ENCODE measurements at regions not wholly inside any gene's neighbourhood (a gene's known extent, or its start where the extent isn't known, plus 50 kb on each side); places are given as distances from the start of the nearest gene placed in this dataset.

DNA sequence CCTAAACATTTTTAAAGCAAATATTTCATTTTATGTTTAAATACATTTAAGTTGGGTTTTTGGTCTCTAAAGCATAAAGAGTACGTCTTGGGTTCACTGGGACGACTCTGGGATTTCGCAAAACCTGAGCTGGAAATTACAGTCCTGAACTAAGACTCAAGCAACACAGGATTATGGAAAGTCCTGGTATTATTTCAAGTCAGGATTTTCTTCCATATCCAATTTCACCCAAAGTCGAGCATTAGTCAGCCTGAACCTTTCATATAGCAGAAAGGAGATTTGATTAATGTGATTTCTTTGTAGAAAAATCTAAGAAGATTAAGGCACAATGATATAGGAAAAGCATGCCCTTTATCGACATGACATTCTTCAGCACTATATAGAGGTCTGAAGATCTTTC, 100.0 kb downstream of the MTERF1 start:
- Histone ChIP-seq H3K27me3 (ENCODE audit: insufficient read depth, low read depth, low read length) (no peaks in the 10 kb centered on the region), H3K9ac (ENCODE audit: low read length) (no peak overlapping the region), H3K4me2 (ENCODE audit: low read length) (no peak overlapping the region), H3K4me3 (ENCODE audit: low read length) (no peak overlapping the region), H3K79me2 (replicated peaks; ENCODE audit: insufficient read depth, low read length) (no peaks in the 10 kb centered on the region), H3K9me3 (ENCODE audit: low read length) (no peaks in the 10 kb centered on the region), H4K20me1 (ENCODE audit: insufficient read depth) (no peaks in the 10 kb centered on the region), H3K9me2 (ENCODE audit: insufficient read depth, low read length) (no peaks in the 10 kb centered on the region), H3F3A (ENCODE audit: insufficient read depth, low read length, poor library complexity, severe bottlenecking) (no peaks in the 10 kb centered on the region), H2AFZ (ENCODE audit: low read depth, low read length) (no peak overlapping the region), H3K27ac (ENCODE audit: low read length) (no peak overlapping the region), H3K36me3 (ENCODE audit: insufficient read depth, low read length) (no peaks in the 10 kb centered on the region)
- TF ChIP-seq MXI1 (conservative IDR thresholded peaks at IDR 0.05; ENCODE audit: poor library complexity, severe bottlenecking): no peak

DNA sequence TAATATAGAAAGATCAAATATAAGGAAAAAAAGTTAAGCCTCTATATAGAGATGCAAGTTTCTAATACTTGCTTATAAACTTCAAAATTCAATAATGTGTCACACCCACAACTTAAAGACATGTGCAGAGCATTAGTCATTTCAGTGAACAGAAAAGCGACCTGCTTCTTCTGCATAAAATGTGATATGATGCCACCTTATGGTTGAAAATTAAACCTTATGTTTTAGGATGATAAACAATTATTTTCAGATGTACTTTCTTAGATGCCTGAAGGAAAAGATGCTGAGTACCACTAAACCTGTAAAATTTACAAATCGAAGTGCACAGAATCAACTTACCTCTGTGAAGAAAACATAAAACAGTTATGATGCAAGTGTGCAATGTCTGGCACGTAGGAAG, 96.0 kb downstream of the MTERF1 start:
- H2AFZ ChIP-seq (ENCODE audit: low read depth, low read length): no peak overlapping the region
- H3K9me3 ChIP-seq (ENCODE audit: low read length): no peaks in the 10 kb centered on the region
- no peak overlapping the region for H3K27ac ChIP-seq (ENCODE audit: low read length)
- no peaks in the 10 kb centered on the region for H4K20me1 ChIP-seq (ENCODE audit: insufficient read depth)
- H3K9me2 ChIP-seq (ENCODE audit: insufficient read depth, low read length): no peaks in the 10 kb centered on the region
- no peaks in the 10 kb centered on the region for H3F3A ChIP-seq (ENCODE audit: insufficient read depth, low read length, poor library complexity, severe bottlenecking)
- H3K36me3 ChIP-seq (ENCODE audit: insufficient read depth, low read length): no peaks in the 10 kb centered on the region
- H3K4me3 ChIP-seq (ENCODE audit: low read length): no peak overlapping the region
- H3K9ac ChIP-seq (ENCODE audit: low read length): no peak overlapping the region
- no peak for TF ChIP-seq EP300 (conservative IDR thresholded peaks at IDR 0.05; ENCODE audit: poor library complexity, severe bottlenecking)
- peak; percentile 89 for TF ChIP-seq SMC3 (conservative IDR thresholded peaks at IDR 0.05; ENCODE audit: poor library complexity)
- TF ChIP-seq, protein P1, sequence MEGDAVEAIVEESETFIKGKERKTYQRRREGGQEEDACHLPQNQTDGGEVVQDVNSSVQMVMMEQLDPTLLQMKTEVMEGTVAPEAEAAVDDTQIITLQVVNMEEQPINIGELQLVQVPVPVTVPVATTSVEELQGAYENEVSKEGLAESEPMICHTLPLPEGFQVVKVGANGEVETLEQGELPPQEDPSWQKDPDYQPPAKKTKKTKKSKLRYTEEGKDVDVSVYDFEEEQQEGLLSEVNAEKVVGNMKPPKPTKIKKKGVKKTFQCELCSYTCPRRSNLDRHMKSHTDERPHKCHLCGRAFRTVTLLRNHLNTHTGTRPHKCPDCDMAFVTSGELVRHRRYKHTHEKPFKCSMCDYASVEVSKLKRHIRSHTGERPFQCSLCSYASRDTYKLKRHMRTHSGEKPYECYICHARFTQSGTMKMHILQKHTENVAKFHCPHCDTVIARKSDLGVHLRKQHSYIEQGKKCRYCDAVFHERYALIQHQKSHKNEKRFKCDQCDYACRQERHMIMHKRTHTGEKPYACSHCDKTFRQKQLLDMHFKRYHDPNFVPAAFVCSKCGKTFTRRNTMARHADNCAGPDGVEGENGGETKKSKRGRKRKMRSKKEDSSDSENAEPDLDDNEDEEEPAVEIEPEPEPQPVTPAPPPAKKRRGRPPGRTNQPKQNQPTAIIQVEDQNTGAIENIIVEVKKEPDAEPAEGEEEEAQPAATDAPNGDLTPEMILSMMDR (IDR thresholded peaks at IDR 0.05; ENCODE audit: poor library complexity, severe bottlenecking): peak; percentile 77
- no peak for TF ChIP-seq POLR2AphosphoS5 (IDR thresholded peaks at IDR 0.05)
- TF ChIP-seq EZH2 (IDR thresholded peaks at IDR 0.05; ENCODE audit: borderline replicate concordance, insufficient read depth, low read length, poor library complexity, severe bottlenecking): no peak
- no peak for TF ChIP-seq MXI1 (conservative IDR thresholded peaks at IDR 0.05; ENCODE audit: poor library complexity, severe bottlenecking)
- peak; percentile 86 for TF ChIP-seq RAD21 (conservative IDR thresholded peaks at IDR 0.05)
- TF ChIP-seq, protein P2, sequence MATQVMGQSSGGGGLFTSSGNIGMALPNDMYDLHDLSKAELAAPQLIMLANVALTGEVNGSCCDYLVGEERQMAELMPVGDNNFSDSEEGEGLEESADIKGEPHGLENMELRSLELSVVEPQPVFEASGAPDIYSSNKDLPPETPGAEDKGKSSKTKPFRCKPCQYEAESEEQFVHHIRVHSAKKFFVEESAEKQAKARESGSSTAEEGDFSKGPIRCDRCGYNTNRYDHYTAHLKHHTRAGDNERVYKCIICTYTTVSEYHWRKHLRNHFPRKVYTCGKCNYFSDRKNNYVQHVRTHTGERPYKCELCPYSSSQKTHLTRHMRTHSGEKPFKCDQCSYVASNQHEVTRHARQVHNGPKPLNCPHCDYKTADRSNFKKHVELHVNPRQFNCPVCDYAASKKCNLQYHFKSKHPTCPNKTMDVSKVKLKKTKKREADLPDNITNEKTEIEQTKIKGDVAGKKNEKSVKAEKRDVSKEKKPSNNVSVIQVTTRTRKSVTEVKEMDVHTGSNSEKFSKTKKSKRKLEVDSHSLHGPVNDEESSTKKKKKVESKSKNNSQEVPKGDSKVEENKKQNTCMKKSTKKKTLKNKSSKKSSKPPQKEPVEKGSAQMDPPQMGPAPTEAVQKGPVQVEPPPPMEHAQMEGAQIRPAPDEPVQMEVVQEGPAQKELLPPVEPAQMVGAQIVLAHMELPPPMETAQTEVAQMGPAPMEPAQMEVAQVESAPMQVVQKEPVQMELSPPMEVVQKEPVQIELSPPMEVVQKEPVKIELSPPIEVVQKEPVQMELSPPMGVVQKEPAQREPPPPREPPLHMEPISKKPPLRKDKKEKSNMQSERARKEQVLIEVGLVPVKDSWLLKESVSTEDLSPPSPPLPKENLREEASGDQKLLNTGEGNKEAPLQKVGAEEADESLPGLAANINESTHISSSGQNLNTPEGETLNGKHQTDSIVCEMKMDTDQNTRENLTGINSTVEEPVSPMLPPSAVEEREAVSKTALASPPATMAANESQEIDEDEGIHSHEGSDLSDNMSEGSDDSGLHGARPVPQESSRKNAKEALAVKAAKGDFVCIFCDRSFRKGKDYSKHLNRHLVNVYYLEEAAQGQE (IDR thresholded peaks at IDR 0.05; ENCODE audit: borderline replicate concordance): no peak
- no peak for TF ChIP-seq TAF1 (IDR thresholded peaks at IDR 0.05; ENCODE audit: low read depth)
- no peak overlapping the region for H3K4me2 ChIP-seq (ENCODE audit: low read length)
- H3K27me3 ChIP-seq (ENCODE audit: insufficient read depth, low read depth, low read length): no peaks in the 10 kb centered on the region
- H3K79me2 ChIP-seq (replicated peaks; ENCODE audit: insufficient read depth, low read length): no peaks in the 10 kb centered on the region

DNA sequence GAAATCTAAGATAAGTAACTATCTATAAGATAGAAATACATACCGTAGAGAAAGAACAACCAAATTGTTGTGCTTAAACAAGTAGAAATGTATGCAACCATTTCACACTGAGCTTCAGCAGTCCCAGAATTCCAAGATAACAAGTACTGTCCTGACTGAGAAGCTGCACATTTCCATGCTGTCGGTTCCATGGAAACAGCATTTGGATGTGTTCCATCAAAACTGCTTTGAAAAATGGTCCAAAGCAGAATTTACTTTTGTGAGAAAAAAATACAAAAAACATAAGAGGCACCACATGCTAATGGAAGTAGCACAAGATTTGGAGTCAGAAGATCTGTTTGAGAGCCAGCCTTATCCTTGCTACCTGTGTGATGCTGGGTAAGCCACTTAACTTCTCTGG, 92.6 kb downstream of the MTERF1 start:
- H3K36me3 ChIP-seq (ENCODE audit: insufficient read depth, low read length): no peaks in the 10 kb centered on the region
- H3K9ac ChIP-seq (ENCODE audit: low read length): no peak overlapping the region
- H3K9me2 ChIP-seq (ENCODE audit: insufficient read depth, low read length): no peaks in the 10 kb centered on the region
- no peaks in the 10 kb centered on the region for H3K79me2 ChIP-seq (replicated peaks; ENCODE audit: insufficient read depth, low read length)
- no peak overlapping the region for H3K4me3 ChIP-seq (ENCODE audit: low read length)
- H2AFZ ChIP-seq (ENCODE audit: low read depth, low read length): no peak overlapping the region
- H3K9me3 ChIP-seq (ENCODE audit: low read length): no peaks in the 10 kb centered on the region
- TF ChIP-seq RAD21 (conservative IDR thresholded peaks at IDR 0.05) (no peak), SMC3 (conservative IDR thresholded peaks at IDR 0.05; ENCODE audit: poor library complexity) (no peak), MXI1 (conservative IDR thresholded peaks at IDR 0.05; ENCODE audit: poor library complexity, severe bottlenecking) (no peak)
- TF ChIP-seq, protein P2 (IDR thresholded peaks at IDR 0.05; ENCODE audit: borderline replicate concordance): no peak
- TF ChIP-seq, protein P1 (IDR thresholded peaks at IDR 0.05; ENCODE audit: poor library complexity, severe bottlenecking): no peak
- no peaks in the 10 kb centered on the region for H3F3A ChIP-seq (ENCODE audit: insufficient read depth, low read length, poor library complexity, severe bottlenecking)
- H3K4me2 ChIP-seq (ENCODE audit: low read length): no peak overlapping the region
- no peaks in the 10 kb centered on the region for H4K20me1 ChIP-seq (ENCODE audit: insufficient read depth)
- no peak overlapping the region for H3K27ac ChIP-seq (ENCODE audit: low read length)
- no peaks in the 10 kb centered on the region for H3K27me3 ChIP-seq (ENCODE audit: insufficient read depth, low read depth, low read length)

Measured in neural cell (in vitro differentiated cells).